Neural progenitor cell (in vitro differentiated cells): ENCODE measurements at regions not wholly inside any gene's neighbourhood (a gene's known extent, or its start where the extent isn't known, plus 50 kb on each side); places are given as distances from the start of the nearest gene placed in this dataset.
A peak's percentile ranks its signal among the peaks of the same experiment; 100 is the strongest.

Experiments used
- DNase-seq: peaks from one replicate; pipeline ENCODE4 v3.0.0-alpha.2; 2016; ENCODE audit warnings: low spot score
- H2AFZ ChIP-seq: fragments of 200-600 bp; sonication (generic); replicated peaks from 2 replicates; pipeline ENCODE4 v1.6.1; 2016; ENCODE audit warnings: antibody characterized with exemption
- H3F3A ChIP-seq: fragments of 200-600 bp; sonication (generic); 2 replicates; pipeline ENCODE4 v1.6.1; 2016; ENCODE audit warnings: antibody characterized with exemption, low read depth
- H3K27ac ChIP-seq: fragments of 200-600 bp; sonication (generic); 2 replicates; pipeline ENCODE4 v1.5.1; 2016; ENCODE audit warnings: mild to moderate bottlenecking
- H3K27me3 ChIP-seq: fragments of 200-600 bp; sonication (generic); 2 replicates; pipeline ENCODE4 v1.6.1; 2016; ENCODE audit warnings: mild to moderate bottlenecking, moderate library complexity
- H3K36me3 ChIP-seq: fragments of 200-600 bp; sonication (generic); 2 replicates; pipeline ENCODE4 v1.5.1; 2016
- H3K4me1 ChIP-seq: fragments of 200-600 bp; sonication (generic); 2 replicates; pipeline ENCODE4 v1.6.1; 2016; ENCODE audit warnings: mixed run types
- H3K4me2 ChIP-seq: fragments of 200-600 bp; sonication (generic); 2 replicates; pipeline ENCODE4 v1.6.1; 2016
- H3K4me3 ChIP-seq: fragments of 200-600 bp; sonication (generic); 2 replicates; pipeline ENCODE4 v1.5.1; 2016
- H3K79me2 ChIP-seq: fragments of 200-600 bp; sonication (generic); 2 replicates; pipeline ENCODE4 v1.6.1; 2016; ENCODE audit warnings: low read depth
- H3K9ac ChIP-seq: fragments of 200-600 bp; sonication (generic); 2 replicates; pipeline ENCODE4 v1.6.1; 2016
- H3K9me3 ChIP-seq: fragments of 200-600 bp; sonication (generic); 2 replicates; pipeline ENCODE4 v1.5.1; 2016; ENCODE audit warnings: low read depth
- H4K20me1 ChIP-seq: fragments of 200-600 bp; sonication (generic); 2 replicates; pipeline ENCODE4 v1.6.1; 2016; ENCODE audit warnings: low read depth
- H3K27ac Mint-ChIP-seq: 3 replicates; pipeline ENCODE4 v1.8.0; 2021; ENCODE audit warnings: mixed read lengths
- H3K27me3 Mint-ChIP-seq: 2 replicates; pipeline ENCODE4 v1.8.0; 2022; ENCODE audit warnings: low read depth, mild to moderate bottlenecking, inconsistent platforms, moderate library complexity, mixed read lengths; ENCODE audit not compliant: insufficient read depth
- H3K36me3 Mint-ChIP-seq: 3 replicates; pipeline ENCODE4 v1.8.0; 2021; ENCODE audit warnings: mixed read lengths
- H3K4me1 Mint-ChIP-seq: 3 replicates; pipeline ENCODE4 v1.8.0; 2021; ENCODE audit warnings: mixed read lengths
- H3K4me3 Mint-ChIP-seq: 3 replicates; pipeline ENCODE4 v1.8.0; 2021; ENCODE audit warnings: mild to moderate bottlenecking, moderate library complexity, mixed read lengths
- H3K9me3 Mint-ChIP-seq: 3 replicates; pipeline ENCODE4 v1.8.0; 2020; ENCODE audit warnings: mixed read lengths
- CTCF ChIP-seq: fragments of 200-600 bp; sonication (generic); IDR thresholded peaks from 2 replicates; pipeline ENCODE4 v1.5.1; 2017; ENCODE audit warnings: antibody characterized with exemption, mild to moderate bottlenecking
- EZH2 ChIP-seq: fragments of 200-600 bp; sonication (generic); IDR thresholded peaks from 2 replicates; pipeline ENCODE4 v1.6.1; 2017; ENCODE audit warnings: antibody characterized with exemption, mild to moderate bottlenecking, moderate library complexity
- EZH2phosphoT487 ChIP-seq: fragments of 200-600 bp; sonication (generic); IDR thresholded peaks from 2 replicates; pipeline ENCODE4 v1.6.1; 2017; ENCODE audit warnings: antibody characterized with exemption

- Histone ChIP-seq H3F3A (no peaks in the 10 kb centered on the region), H3K4me1 (no peaks in the 10 kb centered on the region), H3K27me3 (no peaks in the 10 kb centered on the region), H3K27ac (no peak overlapping the region), H3K9me3 (no peaks in the 10 kb centered on the region), H2AFZ (no peak overlapping the region), H4K20me1 (no peaks in the 10 kb centered on the region), H3K9ac (no peak overlapping the region), H3K36me3 (no peaks in the 10 kb centered on the region), H3K4me3 (no peak overlapping the region), H3K4me2 (no peak overlapping the region), H3K79me2 (no peaks in the 10 kb centered on the region)
- Mint-ChIP-seq H3K27ac (no peak overlapping the region), H3K4me1 (peaks cover 5% of the 10 kb centered on the region), H3K27me3 (peaks cover 5% of the 10 kb centered on the region), H3K4me3 (no peak overlapping the region), H3K9me3 (peaks cover 2% of the 10 kb centered on the region), H3K36me3 (no peaks in the 10 kb centered on the region)
- no peak for TF ChIP-seq EZH2
- peak; percentile 81 for TF ChIP-seq CTCF
- TF ChIP-seq EZH2phosphoT487: no peak
- DNase-seq: peak; percentile 77
Observed at GRCh38 chr17:34146440-34147043, 108.5 kb upstream of the CCL2 start.

GRCh38 chr17:34151102-34151501 lies 104.0 kb upstream of the CCL2 start:
- TF ChIP-seq EZH2phosphoT487: no peak
- TF ChIP-seq EZH2: no peak
- no peak for TF ChIP-seq CTCF
- peaks cover 12% of the 10 kb centered on the region for H3K4me1 ChIP-seq
- no peaks in the 10 kb centered on the region for H3K9me3 ChIP-seq
- H3K27ac ChIP-seq: no peak overlapping the region
- no peak for DNase-seq
- Mint-ChIP-seq H3K4me1 (peaks cover 28% of the 10 kb centered on the region), H3K27ac (no peak overlapping the region), H3K27me3 (peaks cover 17% of the 10 kb centered on the region), H3K36me3 (no peaks in the 10 kb centered on the region), H3K4me3 (no peak overlapping the region), H3K9me3 (peaks cover 6% of the 10 kb centered on the region)
- no peaks in the 10 kb centered on the region for H3F3A ChIP-seq
- H3K4me3 ChIP-seq: no peak overlapping the region
- no peaks in the 10 kb centered on the region for H4K20me1 ChIP-seq
- H3K9ac ChIP-seq: no peak overlapping the region
- H3K4me2 ChIP-seq: no peak overlapping the region
- H2AFZ ChIP-seq: no peak overlapping the region
- H3K27me3 ChIP-seq: peaks cover 25% of the 10 kb centered on the region
- no peaks in the 10 kb centered on the region for H3K36me3 ChIP-seq
- no peaks in the 10 kb centered on the region for H3K79me2 ChIP-seq

- no peaks in the 10 kb centered on the region for H3F3A ChIP-seq
- Mint-ChIP-seq H3K4me1 (peaks cover 38% of the 10 kb centered on the region), H3K27ac (no peak overlapping the region), H3K27me3 (peaks cover 25% of the 10 kb centered on the region), H3K36me3 (no peaks in the 10 kb centered on the region), H3K4me3 (no peak overlapping the region), H3K9me3 (peaks cover 6% of the 10 kb centered on the region)
- DNase-seq: no peak
- no peak overlapping the region for H3K27ac ChIP-seq
- H3K9ac ChIP-seq: no peak overlapping the region
- peaks cover 47% of the 10 kb centered on the region for H3K27me3 ChIP-seq
- H4K20me1 ChIP-seq: no peaks in the 10 kb centered on the region
- no peaks in the 10 kb centered on the region for H3K79me2 ChIP-seq
- no peak overlapping the region for H3K4me2 ChIP-seq
- no peak overlapping the region for H3K4me3 ChIP-seq
- H3K36me3 ChIP-seq: no peaks in the 10 kb centered on the region
- H3K4me1 ChIP-seq: peaks cover 16% of the 10 kb centered on the region
- TF ChIP-seq EZH2phosphoT487 (no peak), EZH2 (no peak), CTCF (no peak)
- no peak overlapping the region for H2AFZ ChIP-seq
- H3K9me3 ChIP-seq: no peaks in the 10 kb centered on the region
Observed at GRCh38 chr17:34153991-34154390, 101.1 kb upstream of the CCL2 start.
